ENCODE measurements at regions not wholly inside any gene's neighbourhood (a gene's known extent, or its start where the extent isn't known, plus 50 kb on each side); places are given as distances from the start of the nearest gene placed in this dataset.

- TF ChIP-seq CTCF (IDR thresholded peaks at IDR 0.05; ENCODE audit: borderline replicate concordance) = no peak
- intact Hi-C loops (cut with micrococcal nuclease) = no loop called here
- no peak overlapping the region for H3K27ac ChIP-seq (replicated peaks)
- peaks cover 64% of the 10 kb centered on the region for H3K27me3 ChIP-seq (ENCODE audit: low read depth)
- no peak overlapping the region for H3K4me3 ChIP-seq
- no peaks in the 10 kb centered on the region for H3K9me3 ChIP-seq (replicated peaks)
- DNase-seq = no peak
- no peaks in the 10 kb centered on the region for H3K4me1 ChIP-seq
- H3K36me3 ChIP-seq = no peaks in the 10 kb centered on the region
Observed at GRCh38 chr22:34429314-34429713, 509.0 kb upstream of the LARGE1 start.

GRCh38 chr22:34430386-34430785 is 510.1 kb upstream of the LARGE1 start:
- H3K9me3 ChIP-seq (replicated peaks) = no peaks in the 10 kb centered on the region
- no peaks in the 10 kb centered on the region for H3K4me1 ChIP-seq
- no peak overlapping the region for H3K27ac ChIP-seq (replicated peaks)
- no peak for TF ChIP-seq CTCF (IDR thresholded peaks at IDR 0.05; ENCODE audit: borderline replicate concordance)
- no peak overlapping the region for H3K4me3 ChIP-seq
- intact Hi-C loops (cut with micrococcal nuclease) = no loop called here
- H3K36me3 ChIP-seq = no peaks in the 10 kb centered on the region
- peaks cover 61% of the 10 kb centered on the region for H3K27me3 ChIP-seq (ENCODE audit: low read depth)
- DNase-seq = no peak

DNA sequence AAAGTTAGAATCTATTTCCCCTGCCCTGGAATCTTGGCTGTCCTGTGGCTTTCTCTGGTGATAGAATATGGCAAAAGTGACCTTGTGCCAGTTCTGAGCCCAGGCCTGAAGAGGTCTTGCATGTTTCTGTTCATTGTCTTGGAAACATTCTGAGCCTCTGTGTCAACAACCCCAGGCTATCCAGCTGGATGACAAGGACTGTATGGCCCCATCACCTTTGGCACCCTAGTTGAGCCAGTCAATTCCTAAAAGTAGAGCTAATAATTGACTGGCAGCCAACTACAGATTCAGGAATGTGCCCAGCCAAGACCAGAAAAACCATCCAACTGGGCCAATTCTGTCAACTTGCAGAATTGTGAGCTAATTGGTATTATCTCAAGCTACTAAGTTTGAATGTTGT is 514.1 kb upstream of the LARGE1 start:
- no peak for TF ChIP-seq CTCF (IDR thresholded peaks at IDR 0.05; ENCODE audit: borderline replicate concordance)
- Histone ChIP-seq H3K36me3 (no peaks in the 10 kb centered on the region), H3K9me3 (replicated peaks) (no peaks in the 10 kb centered on the region), H3K27ac (replicated peaks) (no peak overlapping the region), H3K4me1 (no peaks in the 10 kb centered on the region), H3K27me3 (ENCODE audit: low read depth) (peaks cover 55% of the 10 kb centered on the region), H3K4me3 (no peak overlapping the region)
- intact Hi-C loops (cut with micrococcal nuclease) = no loop called here
- DNase-seq = no peak

- Histone ChIP-seq H3K9me3 (replicated peaks) (no peaks in the 10 kb centered on the region), H3K27ac (replicated peaks) (no peak overlapping the region), H3K4me1 (no peaks in the 10 kb centered on the region), H3K27me3 (ENCODE audit: low read depth) (peaks cover 39% of the 10 kb centered on the region), H3K36me3 (no peaks in the 10 kb centered on the region), H3K4me3 (no peak overlapping the region)
- no peak for TF ChIP-seq CTCF (IDR thresholded peaks at IDR 0.05; ENCODE audit: borderline replicate concordance)
- DNase-seq = no peak
- intact Hi-C loops (cut with micrococcal nuclease) = no loop called here
Observed at GRCh38 chr22:34437140-34437539, 516.9 kb upstream of the LARGE1 start.

DNA sequence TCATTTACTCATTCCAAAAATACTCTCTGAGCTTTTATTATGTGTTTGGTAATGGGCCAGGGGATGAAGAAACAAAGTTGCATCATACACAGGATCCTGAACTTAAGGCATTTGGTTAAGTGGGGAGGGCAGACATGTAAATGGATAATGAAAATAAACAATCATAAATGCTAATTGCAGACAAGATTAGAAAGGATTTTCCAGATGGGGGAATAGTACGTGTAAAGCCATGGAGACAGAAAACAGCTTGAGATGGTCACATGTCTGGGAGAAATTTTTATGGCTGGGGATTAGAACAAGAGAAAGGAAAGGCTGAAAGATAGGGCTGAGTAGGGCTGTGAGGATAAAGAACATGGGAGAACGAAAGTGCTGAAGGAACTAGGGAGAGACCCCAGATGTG is 534.3 kb upstream of the LARGE1 start:
- no peak overlapping the region for H3K27ac ChIP-seq (replicated peaks)
- DNase-seq = no peak
- no peaks in the 10 kb centered on the region for H3K36me3 ChIP-seq
- no peak for TF ChIP-seq CTCF (IDR thresholded peaks at IDR 0.05; ENCODE audit: borderline replicate concordance)
- peaks cover 57% of the 10 kb centered on the region for H3K27me3 ChIP-seq (ENCODE audit: low read depth)
- intact Hi-C loops (cut with micrococcal nuclease) = no loop called here
- H3K4me3 ChIP-seq = no peak overlapping the region
- H3K9me3 ChIP-seq (replicated peaks) = no peaks in the 10 kb centered on the region
- H3K4me1 ChIP-seq = no peaks in the 10 kb centered on the region

- no peak for DNase-seq
- H3K27ac ChIP-seq (replicated peaks) = no peak overlapping the region
- TF ChIP-seq CTCF (IDR thresholded peaks at IDR 0.05; ENCODE audit: borderline replicate concordance) = no peak
- intact Hi-C loops (cut with micrococcal nuclease) = no loop called here
- H3K4me3 ChIP-seq = no peak overlapping the region
- no peaks in the 10 kb centered on the region for H3K9me3 ChIP-seq (replicated peaks)
- H3K36me3 ChIP-seq = no peaks in the 10 kb centered on the region
- H3K27me3 ChIP-seq (ENCODE audit: low read depth) = peaks cover 60% of the 10 kb centered on the region
- H3K4me1 ChIP-seq = no peaks in the 10 kb centered on the region
Observed at GRCh38 chr22:34462795-34463194, 542.5 kb upstream of the LARGE1 start.

Data from left ventricle myocardium inferior (tissue), 1 donor.